Left ventricle myocardium inferior (tissue), 1 donor: ENCODE measurements at regions not wholly inside any gene's neighbourhood (a gene's known extent, or its start where the extent isn't known, plus 50 kb on each side); places are given as distances from the start of the nearest gene placed in this dataset.
"Not testable (repeated sequence)": the region's sequence is repeated elsewhere in the genome, so short reads cannot be mapped to it uniquely, and the experiment has no call there.

Experiments used
- DNase-seq: peaks from one replicate; pipeline ENCODE4 v3.0.0-alpha.2; 2020
- H3K27ac ChIP-seq: fragments of 200-600 bp; replicated peaks from 2 replicates; pipeline ENCODE4 v1.8.0; 2021
- H3K27me3 ChIP-seq: fragments of 200-600 bp; 2 replicates; pipeline ENCODE4 v1.8.0; 2021; ENCODE audit warnings: low read depth
- H3K36me3 ChIP-seq: fragments of 200-600 bp; 2 replicates; pipeline ENCODE4 v1.8.0; 2021
- H3K4me1 ChIP-seq: fragments of 200-600 bp; 2 replicates; pipeline ENCODE4 v1.8.0; 2021
- H3K4me3 ChIP-seq: fragments of 200-600 bp; 2 replicates; pipeline ENCODE4 v1.8.0; 2021; ENCODE audit warnings: mild to moderate bottlenecking, moderate library complexity
- H3K9me3 ChIP-seq: fragments of 200-600 bp; replicated peaks from 2 replicates; pipeline ENCODE4 v1.8.0; 2021
- intact Hi-C: fragments of 100-400 bp; cut with micrococcal nuclease; formaldehyde crosslinking; loops from one replicate; pipeline ENCODE4 v1.11.0; 2022
- TF ChIP-seq, protein P1 (sequence below): fragments of 200-600 bp; IDR thresholded peaks from 2 replicates; pipeline ENCODE4 v1.8.0; 2021; ENCODE audit warnings: antibody characterized with exemption, mild to moderate bottlenecking, borderline replicate concordance
- donor health status: DM: no; HTN: yes; CAD: no; lungs with severe emphysema.

DNA sequence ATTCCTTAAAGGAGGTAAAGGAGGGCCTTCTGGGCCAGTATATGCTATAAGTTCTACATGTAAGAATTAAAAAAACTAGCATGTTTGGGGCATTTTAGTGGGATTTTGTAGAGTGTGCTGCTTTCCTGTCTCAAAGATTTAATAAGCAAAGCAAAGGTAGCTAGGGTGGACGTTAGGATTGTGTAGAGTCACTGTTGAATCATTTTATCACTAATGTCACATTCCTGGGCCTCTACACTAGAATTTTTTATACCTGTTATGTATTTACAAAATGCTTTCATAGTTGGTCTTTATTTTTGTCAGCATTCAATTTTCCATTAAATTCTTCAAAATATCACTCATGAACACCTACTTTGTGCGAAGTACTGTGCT is 139.4 kb upstream of the PHYHIPL start:
- intact Hi-C loops, result no loop called here
- H3K27me3 ChIP-seq, result no peaks in the 10 kb centered on the region
- no peak for DNase-seq
- no peak overlapping the region for H3K27ac ChIP-seq
- TF ChIP-seq, protein P1, sequence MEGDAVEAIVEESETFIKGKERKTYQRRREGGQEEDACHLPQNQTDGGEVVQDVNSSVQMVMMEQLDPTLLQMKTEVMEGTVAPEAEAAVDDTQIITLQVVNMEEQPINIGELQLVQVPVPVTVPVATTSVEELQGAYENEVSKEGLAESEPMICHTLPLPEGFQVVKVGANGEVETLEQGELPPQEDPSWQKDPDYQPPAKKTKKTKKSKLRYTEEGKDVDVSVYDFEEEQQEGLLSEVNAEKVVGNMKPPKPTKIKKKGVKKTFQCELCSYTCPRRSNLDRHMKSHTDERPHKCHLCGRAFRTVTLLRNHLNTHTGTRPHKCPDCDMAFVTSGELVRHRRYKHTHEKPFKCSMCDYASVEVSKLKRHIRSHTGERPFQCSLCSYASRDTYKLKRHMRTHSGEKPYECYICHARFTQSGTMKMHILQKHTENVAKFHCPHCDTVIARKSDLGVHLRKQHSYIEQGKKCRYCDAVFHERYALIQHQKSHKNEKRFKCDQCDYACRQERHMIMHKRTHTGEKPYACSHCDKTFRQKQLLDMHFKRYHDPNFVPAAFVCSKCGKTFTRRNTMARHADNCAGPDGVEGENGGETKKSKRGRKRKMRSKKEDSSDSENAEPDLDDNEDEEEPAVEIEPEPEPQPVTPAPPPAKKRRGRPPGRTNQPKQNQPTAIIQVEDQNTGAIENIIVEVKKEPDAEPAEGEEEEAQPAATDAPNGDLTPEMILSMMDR, result no peak
- peaks cover 11% of the 10 kb centered on the region for H3K9me3 ChIP-seq
- H3K36me3 ChIP-seq, result no peaks in the 10 kb centered on the region
- peaks cover 12% of the 10 kb centered on the region for H3K4me1 ChIP-seq
- no peak overlapping the region for H3K4me3 ChIP-seq

- no peak overlapping the region for H3K4me3 ChIP-seq
- intact Hi-C loops, result no loop called here
- H3K4me1 ChIP-seq, result peaks cover 12% of the 10 kb centered on the region
- H3K9me3 ChIP-seq, result peaks cover 11% of the 10 kb centered on the region
- H3K36me3 ChIP-seq, result no peaks in the 10 kb centered on the region
- H3K27ac ChIP-seq, result no peak overlapping the region
- TF ChIP-seq, protein P1, result no peak
- no peak for DNase-seq
- no peaks in the 10 kb centered on the region for H3K27me3 ChIP-seq
Measured at GRCh38 chr10:59037506-59037905, 138.9 kb upstream of the PHYHIPL start.

DNA sequence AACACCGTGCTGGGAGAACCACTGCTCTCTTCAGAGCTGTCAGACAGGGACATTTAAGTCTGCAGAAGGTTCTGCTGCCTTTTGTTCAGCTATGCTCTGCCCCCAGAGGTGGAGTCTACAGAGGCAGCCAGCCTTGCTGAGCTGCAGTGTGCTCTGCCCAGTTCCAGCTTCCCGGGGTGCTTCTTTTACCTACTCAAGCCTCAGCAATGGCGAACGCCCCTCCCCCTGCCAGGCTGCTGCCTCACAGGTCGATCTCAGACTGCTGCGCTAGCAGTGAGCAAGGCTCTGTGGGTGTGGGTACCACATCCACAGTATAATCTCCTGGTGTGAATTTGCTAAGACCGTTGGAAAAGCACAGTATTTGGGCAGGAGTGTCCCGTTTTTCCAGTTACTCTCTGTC is 133.1 kb upstream of the PHYHIPL start:
- H3K4me1 ChIP-seq, H3K27me3 ChIP-seq, H3K9me3 ChIP-seq, intact Hi-C loops, H3K36me3 ChIP-seq, H3K4me3 ChIP-seq, DNase-seq, H3K27ac ChIP-seq: not testable (repeated sequence)

GRCh38 chr10:59047180-59047579 is 129.3 kb upstream of the PHYHIPL start:
- Histone ChIP-seq H3K27ac (no peak overlapping the region), H3K4me3 (no peak overlapping the region), H3K4me1 (no peaks in the 10 kb centered on the region), H3K27me3 (no peaks in the 10 kb centered on the region), H3K36me3 (no peaks in the 10 kb centered on the region), H3K9me3 (peaks cover 16% of the 10 kb centered on the region)
- DNase-seq, result no peak
- TF ChIP-seq, protein P1, result no peak
- intact Hi-C loops, result no loop called here

DNA sequence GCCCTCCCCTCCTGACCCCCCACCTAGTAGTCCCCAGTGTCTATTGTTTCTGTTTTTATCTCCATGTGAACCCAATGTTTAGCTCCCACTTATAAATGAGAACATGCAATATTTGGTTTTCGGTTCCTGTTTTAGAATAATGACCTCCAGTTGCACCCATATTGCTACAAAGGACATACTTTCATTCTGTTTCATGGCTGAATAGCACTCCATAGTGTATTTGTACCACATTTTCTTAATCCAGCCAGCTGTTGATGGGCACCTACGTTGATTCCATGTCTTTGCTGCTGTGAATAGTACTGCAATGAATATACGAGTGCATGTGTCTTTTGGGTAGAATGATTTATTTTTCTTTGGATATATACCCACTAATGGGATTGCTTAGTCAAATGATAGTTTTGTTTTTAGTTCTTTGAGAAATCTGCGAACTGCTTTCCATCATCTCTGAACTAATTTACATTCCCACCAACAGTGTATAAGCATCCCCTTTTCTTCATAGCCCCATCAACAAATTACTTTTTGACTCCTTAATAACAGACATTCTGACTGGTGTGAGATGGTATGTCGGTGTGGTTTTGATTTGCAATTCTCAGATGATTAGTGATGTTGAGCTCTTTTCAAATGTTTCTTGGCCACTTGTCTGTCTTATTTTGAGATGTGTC is 128.4 kb upstream of the PHYHIPL start:
- Histone ChIP-seq H3K27me3 (no peaks in the 10 kb centered on the region), H3K4me3 (no peak overlapping the region), H3K4me1 (no peaks in the 10 kb centered on the region), H3K9me3 (peaks cover 16% of the 10 kb centered on the region), H3K36me3 (no peaks in the 10 kb centered on the region), H3K27ac (no peak overlapping the region)
- TF ChIP-seq, protein P1, result no peak
- no peak for DNase-seq
- intact Hi-C loops, result no loop called here

GRCh38 chr10:59053502-59053901 is 122.9 kb upstream of the PHYHIPL start:
- H3K4me3 ChIP-seq, DNase-seq, H3K4me1 ChIP-seq, H3K27me3 ChIP-seq, H3K27ac ChIP-seq, intact Hi-C loops, H3K36me3 ChIP-seq: not testable (repeated sequence)
- peaks cover 16% of the 10 kb centered on the region for H3K9me3 ChIP-seq
